B cell (primary cell): ENCODE measurements at regions not wholly inside any gene's neighbourhood (a gene's known extent, or its start where the extent isn't known, plus 50 kb on each side); places are given as distances from the start of the nearest gene placed in this dataset.
"Not testable (repeated sequence)": the region's sequence is repeated elsewhere in the genome, so short reads cannot be mapped to it uniquely, and the experiment has no call there.

Source experiments
- ATAC-seq: fragments of 200-7000 bp; cut with Tn5 transposase; one replicate; pipeline ENCODE4 v1.10.0; 2021; ENCODE audit warnings: low read depth, mild to moderate bottlenecking, moderate number of reproducible peaks, moderate library complexity
- CTCF ChIA-PET: fragments of 350-600 bp; sonication (Branson Sonifier 250); formaldehyde crosslinking; loops from one replicate; lab custom pipeline; 2021; ENCODE audit warnings: antibody characterized with exemption, inconsistent platforms; lab: Charles Lee
- POLR2A ChIA-PET: fragments of 350-600 bp; sonication (Branson Sonifier 250); formaldehyde crosslinking; loops from one replicate; lab custom pipeline; 2021; ENCODE audit warnings: antibody characterized with exemption; lab: Charles Lee
- DNase-seq: peaks from one replicate; pipeline ENCODE4 v3.0.0; 2013
- H2AFZ ChIP-seq: 2 replicates; pipeline ENCODE4 v1.6.1; 2012; ENCODE audit warnings: mild to moderate bottlenecking, low read depth, low read length; ENCODE audit not compliant: insufficient read depth, poor library complexity, severe bottlenecking
- H3K27ac ChIP-seq, 2 donors: 1 replicate in 1 of 2; 2 replicates in 1 of 2; pipeline ENCODE4 v1.5.1; 2012 to 2013; ENCODE audit warnings: low read length in 2 of 2, mild to moderate bottlenecking in 2 of 2, moderate library complexity in 1 of 2
- H3K27me3 ChIP-seq, 4 experiments: fragments of 200-600 bp in 1 of 4; sonication (generic) in 1 of 4; replicated peaks in 1 of 4; 1 replicate in 2 of 4; 2 replicates in 2 of 4; pipeline versions ENCODE4 v1.6.1 to v1.7.0; 2013 to 2016; ENCODE audit warnings: low read length in 3 of 4, mild to moderate bottlenecking in 2 of 4, mixed read lengths in 1 of 4, moderate library complexity in 1 of 4; ENCODE audit not compliant: insufficient read depth in 4 of 4, control insufficient read depth in 3 of 4; ENCODE audit errors: control extremely low read depth in 1 of 4
- H3K36me3 ChIP-seq, 2 experiments: replicated peaks in 1 of 2; 1 replicate in 1 of 2; 2 replicates in 1 of 2; pipeline versions ENCODE4 v1.6.1 to v1.7.1; 2013; ENCODE audit warnings: low read length in 1 of 2; ENCODE audit not compliant: insufficient read depth in 2 of 2, control insufficient read depth in 1 of 2; ENCODE audit errors: control extremely low read depth in 1 of 2, extremely low read depth in 1 of 2
- H3K4me1 ChIP-seq, 2 donors: fragments of 200-600 bp in 1 of 2; sonication (generic) in 1 of 2; 1 replicate in 1 of 2; 2 replicates in 1 of 2; pipeline versions ENCODE4 v1.5.1 to v1.6.1; 2013 to 2017; ENCODE audit warnings: low read length in 2 of 2; ENCODE audit not compliant: control insufficient read depth in 2 of 2, insufficient read depth in 2 of 2
- H3K4me2 ChIP-seq: replicated peaks from 2 replicates; pipeline ENCODE3; 2012; ENCODE audit warnings: mild to moderate bottlenecking, low read depth, low read length; ENCODE audit not compliant: poor library complexity, severe bottlenecking
- H3K4me3 ChIP-seq, 5 experiments: fragments of 200-600 bp in 1 of 5; sonication (generic) in 1 of 5; 1 replicate in 3 of 5; 2 replicates in 2 of 5; pipeline versions ENCODE4 v1.5.1 to v1.7.0; 2011 to 2016; ENCODE audit warnings: low read length in 4 of 5, mild to moderate bottlenecking in 4 of 5, low read depth in 2 of 5, control low read depth in 1 of 5, moderate library complexity in 1 of 5; ENCODE audit not compliant: insufficient read depth in 1 of 5; ENCODE audit errors: control extremely low read depth in 1 of 5, extremely low read depth in 1 of 5
- H3K79me2 ChIP-seq: fragments of 200-600 bp; sonication (generic); one replicate; pipeline ENCODE4 v1.6.0; 2016; ENCODE audit warnings: low read length; ENCODE audit not compliant: control insufficient read depth, insufficient read depth
- H3K9ac ChIP-seq: fragments of 200-600 bp; sonication (generic); 2 replicates; pipeline ENCODE4 v1.6.1; 2017; ENCODE audit warnings: mild to moderate bottlenecking, low read length, moderate library complexity
- H3K9me3 ChIP-seq, 3 donors: one replicate each; pipeline versions ENCODE4 v1.6.1 to v1.7.1; 2013; ENCODE audit warnings: low read length in 2 of 3; ENCODE audit not compliant: control insufficient read depth in 2 of 3, insufficient read depth in 1 of 3; ENCODE audit errors: control extremely low read depth in 1 of 3
- H4K20me1 ChIP-seq: 2 replicates; pipeline ENCODE4 v1.6.0; 2012; ENCODE audit warnings: mild to moderate bottlenecking, low read length; ENCODE audit not compliant: insufficient read depth, control insufficient read depth, poor library complexity, severe bottlenecking
- H3K27ac Mint-ChIP-seq: one replicate; pipeline ENCODE4 v1.8.0; 2021; ENCODE audit warnings: mixed read lengths
- H3K27me3 Mint-ChIP-seq: one replicate; pipeline ENCODE4 v1.8.0; 2021; ENCODE audit warnings: mixed read lengths
- H3K4me1 Mint-ChIP-seq: one replicate; pipeline ENCODE4 v1.8.0; 2021; ENCODE audit warnings: mixed read lengths
- H3K4me3 Mint-ChIP-seq: one replicate; pipeline ENCODE4 v1.8.0; 2021; ENCODE audit warnings: mixed read lengths
- H3K9me3 Mint-ChIP-seq: one replicate; pipeline ENCODE4 v1.8.0; 2022; ENCODE audit warnings: mixed read lengths; ENCODE audit not compliant: insufficient read depth
- EZH2 ChIP-seq: IDR thresholded peaks from 2 replicates; pipeline ENCODE4 v1.6.1; 2012; ENCODE audit warnings: borderline replicate concordance, low read depth, mild to moderate bottlenecking, moderate library complexity, low read length; ENCODE audit not compliant: insufficient read depth, poor library complexity, severe bottlenecking
- WGBS: methylation state at CpG from one replicate; pipeline ENCODE4 v1.1.5; 2013; ENCODE audit warnings: missing lambda C conversion rate; ENCODE audit not compliant: insufficient coverage; 5-methylcytosine and 5-hydroxymethylcytosine counted together
- intact Hi-C: fragments of 100-400 bp; cut with micrococcal nuclease; formaldehyde crosslinking; loops from one replicate; pipeline ENCODE4 v1.10.0; 2022
- TF ChIP-seq, protein P1 (sequence below): fragments of 200-600 bp; IDR thresholded peaks from one replicate; pipeline ENCODE4 v1.8.0; 2022; ENCODE audit warnings: antibody characterized with exemption, mild to moderate bottlenecking

DNA sequence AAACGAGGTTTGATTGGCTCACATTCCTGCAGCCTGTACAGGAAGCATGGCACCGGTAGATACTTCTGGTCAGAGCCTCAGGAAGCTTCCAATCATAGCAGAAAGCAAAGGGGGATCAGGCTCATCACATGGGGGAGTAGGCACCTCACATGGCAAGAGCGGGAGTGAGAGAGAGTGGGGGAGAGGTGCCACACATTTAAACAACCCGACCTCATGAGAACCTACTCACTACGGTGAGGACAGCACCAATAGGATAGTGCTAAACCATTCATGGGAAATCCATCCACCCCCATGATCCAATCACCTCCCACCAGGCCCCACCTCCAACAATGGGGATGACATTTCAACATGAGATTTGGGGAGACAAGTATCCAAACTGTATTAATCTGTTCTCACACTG is 105.8 kb downstream of the SOCS6 start:
- Mint-ChIP-seq H3K9me3 (no peaks in the 10 kb centered on the region), H3K4me1 (no peaks in the 10 kb centered on the region), H3K27me3 (no peaks in the 10 kb centered on the region), H3K27ac (no peak overlapping the region), H3K4me3 (no peak overlapping the region)
- Histone ChIP-seq H2AFZ (no peak overlapping the region), H3K4me3 (no peak overlapping the region), H3K79me2 (no peaks in the 10 kb centered on the region), H3K36me3 (no peaks in the 10 kb centered on the region), H3K27me3 (no peaks in the 10 kb centered on the region), H3K27ac (no peak overlapping the region), H3K4me2 (no peak overlapping the region), H3K9ac (no peak overlapping the region), H4K20me1 (no peaks in the 10 kb centered on the region), H3K9me3 (no peaks in the 10 kb centered on the region), H3K4me1 (no peaks in the 10 kb centered on the region)
- ATAC-seq (no peak), DNase-seq (no peak)
- CTCF ChIA-PET = no interaction called here
- POLR2A ChIA-PET = no interaction called here
- WGBS = 83% methylated on average over 2 of the region's 5 CpGs
- TF ChIP-seq EZH2 = no peak
- TF ChIP-seq, protein P1, sequence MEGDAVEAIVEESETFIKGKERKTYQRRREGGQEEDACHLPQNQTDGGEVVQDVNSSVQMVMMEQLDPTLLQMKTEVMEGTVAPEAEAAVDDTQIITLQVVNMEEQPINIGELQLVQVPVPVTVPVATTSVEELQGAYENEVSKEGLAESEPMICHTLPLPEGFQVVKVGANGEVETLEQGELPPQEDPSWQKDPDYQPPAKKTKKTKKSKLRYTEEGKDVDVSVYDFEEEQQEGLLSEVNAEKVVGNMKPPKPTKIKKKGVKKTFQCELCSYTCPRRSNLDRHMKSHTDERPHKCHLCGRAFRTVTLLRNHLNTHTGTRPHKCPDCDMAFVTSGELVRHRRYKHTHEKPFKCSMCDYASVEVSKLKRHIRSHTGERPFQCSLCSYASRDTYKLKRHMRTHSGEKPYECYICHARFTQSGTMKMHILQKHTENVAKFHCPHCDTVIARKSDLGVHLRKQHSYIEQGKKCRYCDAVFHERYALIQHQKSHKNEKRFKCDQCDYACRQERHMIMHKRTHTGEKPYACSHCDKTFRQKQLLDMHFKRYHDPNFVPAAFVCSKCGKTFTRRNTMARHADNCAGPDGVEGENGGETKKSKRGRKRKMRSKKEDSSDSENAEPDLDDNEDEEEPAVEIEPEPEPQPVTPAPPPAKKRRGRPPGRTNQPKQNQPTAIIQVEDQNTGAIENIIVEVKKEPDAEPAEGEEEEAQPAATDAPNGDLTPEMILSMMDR = no peak
- intact Hi-C loops = no loop called here

DNA sequence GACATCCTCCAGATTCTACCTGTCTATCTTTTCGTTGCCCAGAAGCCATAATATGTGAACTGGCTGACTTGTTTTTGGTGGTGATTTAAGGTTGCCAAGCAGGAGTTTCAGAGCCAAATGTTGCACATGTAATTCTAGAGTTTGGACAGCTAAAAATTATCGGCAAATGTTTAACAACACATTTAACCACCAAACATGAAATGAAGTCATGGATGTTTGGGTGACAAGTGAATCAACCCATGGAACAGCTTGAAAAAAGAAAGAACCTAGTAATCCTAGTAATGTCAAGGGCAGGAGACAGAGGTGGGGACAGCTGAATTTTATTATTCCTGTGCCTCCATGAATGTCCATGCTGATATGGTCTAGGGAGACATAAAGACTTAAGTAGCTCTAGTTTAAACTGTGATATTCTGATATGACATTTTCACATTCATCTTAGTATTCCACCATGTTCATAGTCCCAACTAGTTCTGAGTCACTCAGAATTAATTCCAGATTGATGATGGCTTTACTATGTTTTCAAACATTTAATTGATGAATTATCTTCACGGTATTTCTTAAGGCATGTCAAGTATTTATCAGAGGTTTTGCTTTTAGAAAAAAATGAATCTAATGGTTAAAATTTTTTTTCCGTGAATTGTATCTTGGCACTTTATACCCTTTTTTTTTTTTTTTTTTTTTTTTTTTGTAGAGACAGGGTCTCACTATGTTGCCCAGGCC is 101.7 kb downstream of the SOCS6 start:
- CTCF ChIA-PET = no interaction called here
- H3K9me3 Mint-ChIP-seq = no peaks in the 10 kb centered on the region

GRCh38 chr18:70389036-70389435 is 100.2 kb downstream of the SOCS6 start:
- POLR2A ChIA-PET, H3K9me3 Mint-ChIP-seq, H3K27me3 Mint-ChIP-seq, H3K4me2 ChIP-seq, H3K27ac Mint-ChIP-seq, H3K9me3 ChIP-seq, H3K4me1 ChIP-seq, ATAC-seq, H3K4me3 Mint-ChIP-seq, H3K27ac ChIP-seq, H3K4me1 Mint-ChIP-seq, H2AFZ ChIP-seq, H3K79me2 ChIP-seq, H3K36me3 ChIP-seq, H3K27me3 ChIP-seq, CTCF ChIA-PET, H3K4me3 ChIP-seq, H4K20me1 ChIP-seq, intact Hi-C loops, H3K9ac ChIP-seq, DNase-seq: not testable (repeated sequence)
- 94% methylated on average over 3 of the region's 5 CpGs for WGBS

More for the DNA sequence above, 101.7 kb downstream of the SOCS6 start:
- POLR2A ChIA-PET = no interaction called here
- no peak overlapping the region for H3K4me3 ChIP-seq
- no peaks in the 10 kb centered on the region for H3K27me3 ChIP-seq
- no CpG with 5 or more reads among the region's 4 CpGs for WGBS
- H3K4me1 ChIP-seq = no peaks in the 10 kb centered on the region
- H3K27ac Mint-ChIP-seq = no peak overlapping the region
- intact Hi-C loops = no loop called here
- no peak overlapping the region for H2AFZ ChIP-seq
- no peaks in the 10 kb centered on the region for H3K79me2 ChIP-seq
- no peaks in the 10 kb centered on the region for H3K36me3 ChIP-seq
- no peak overlapping the region for H3K27ac ChIP-seq
- no peak overlapping the region for H3K4me3 Mint-ChIP-seq
- no peak for TF ChIP-seq EZH2
- TF ChIP-seq, protein P1 = no peak
- no peaks in the 10 kb centered on the region for H4K20me1 ChIP-seq
- no peak for DNase-seq
- H3K27me3 Mint-ChIP-seq = no peaks in the 10 kb centered on the region
- no peak overlapping the region for H3K4me2 ChIP-seq
- no peaks in the 10 kb centered on the region for H3K9me3 ChIP-seq
- no peak overlapping the region for H3K9ac ChIP-seq
- no peak for ATAC-seq
- no peaks in the 10 kb centered on the region for H3K4me1 Mint-ChIP-seq
